ENCODE measurements at regions not wholly inside any gene's neighbourhood (a gene's known extent, or its start where the extent isn't known, plus 50 kb on each side); places are given as distances from the start of the nearest gene placed in this dataset.

DNA sequence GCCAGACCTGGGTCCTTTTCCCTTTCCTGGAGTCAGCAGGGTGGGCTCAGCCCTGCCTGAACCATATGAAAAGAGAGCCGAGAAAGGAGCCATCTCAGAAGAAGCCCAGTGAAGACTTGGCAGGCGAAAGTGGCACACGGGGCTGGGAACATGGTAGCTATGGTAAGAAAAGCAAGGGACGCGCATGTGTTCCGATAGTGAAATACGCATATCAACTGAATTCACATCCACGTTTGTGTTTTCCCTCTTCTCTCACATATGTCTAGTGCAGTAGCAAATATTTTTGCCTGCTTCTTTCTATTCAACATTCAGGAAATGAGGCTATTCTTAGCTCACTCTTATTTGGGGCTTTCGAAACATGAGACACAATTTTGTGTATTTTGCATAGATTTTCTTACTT is 54.1 kb upstream of the PEG3 start:
- Mint-ChIP-seq H3K4me3 (no peak overlapping the region), H3K36me3 (ENCODE audit: low read depth) (no peaks in the 10 kb centered on the region), H3K27me3 (ENCODE audit: low read depth) (peaks cover 5% of the 10 kb centered on the region), H3K27ac (no peak overlapping the region), H3K4me1 (no peaks in the 10 kb centered on the region), H3K9me3 (peaks cover 44% of the 10 kb centered on the region)
- TF ChIP-seq CTCF (IDR thresholded peaks at IDR 0.05; ENCODE audit: unreplicated experiment in 3 of 3), result no peak

DNA sequence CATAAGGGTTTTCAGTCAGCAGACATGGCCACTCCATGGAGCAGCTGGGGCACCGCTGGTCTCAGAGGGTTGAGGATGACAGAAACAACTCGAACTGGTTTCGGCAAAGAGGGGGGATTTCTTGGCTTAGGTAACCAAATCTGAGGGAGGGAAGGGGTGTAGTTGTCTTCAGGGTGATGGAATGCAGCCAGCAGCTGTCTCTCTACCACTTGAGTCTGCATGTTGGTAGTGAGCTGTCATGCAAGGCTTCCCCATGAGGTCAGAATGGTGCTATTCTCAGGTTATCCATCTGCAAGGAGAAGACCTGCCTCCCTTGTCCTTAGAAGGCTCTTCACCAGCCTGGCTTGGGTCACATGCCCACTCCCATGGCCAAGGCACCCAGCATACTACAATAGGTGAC is 55.6 kb upstream of the PEG3 start:
- no peak overlapping the region for H3K27ac Mint-ChIP-seq
- no peaks in the 10 kb centered on the region for H3K27me3 Mint-ChIP-seq (ENCODE audit: low read depth)
- H3K9me3 Mint-ChIP-seq, result peaks cover 48% of the 10 kb centered on the region
- no peak for TF ChIP-seq CTCF (IDR thresholded peaks at IDR 0.05; ENCODE audit: unreplicated experiment in 3 of 3)
- H3K4me1 Mint-ChIP-seq, result no peaks in the 10 kb centered on the region
- H3K4me3 Mint-ChIP-seq, result no peak overlapping the region
- no peaks in the 10 kb centered on the region for H3K36me3 Mint-ChIP-seq (ENCODE audit: low read depth)

DNA sequence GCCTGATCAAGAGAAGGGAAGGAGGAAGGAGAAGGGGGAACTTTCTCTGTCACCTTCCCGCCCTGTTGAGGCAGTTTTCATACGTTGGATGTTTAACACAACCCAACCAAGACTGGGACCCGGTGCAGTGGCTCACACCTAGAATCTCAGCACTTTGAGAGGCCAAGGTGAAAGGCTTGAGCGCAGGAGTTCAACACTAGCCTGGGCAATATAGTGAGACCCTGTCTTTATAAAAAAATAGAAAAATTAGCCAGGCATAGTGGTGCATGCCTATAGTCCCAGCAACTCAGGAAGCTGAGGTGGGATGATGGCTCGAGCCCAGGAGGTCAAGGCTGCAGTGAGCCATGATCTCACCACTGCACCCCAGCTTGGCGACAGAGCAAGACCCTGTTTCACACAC is 59.4 kb upstream of the PEG3 start:
- TF ChIP-seq CTCF (IDR thresholded peaks at IDR 0.05; ENCODE audit: unreplicated experiment in 3 of 3), result no peak

DNA sequence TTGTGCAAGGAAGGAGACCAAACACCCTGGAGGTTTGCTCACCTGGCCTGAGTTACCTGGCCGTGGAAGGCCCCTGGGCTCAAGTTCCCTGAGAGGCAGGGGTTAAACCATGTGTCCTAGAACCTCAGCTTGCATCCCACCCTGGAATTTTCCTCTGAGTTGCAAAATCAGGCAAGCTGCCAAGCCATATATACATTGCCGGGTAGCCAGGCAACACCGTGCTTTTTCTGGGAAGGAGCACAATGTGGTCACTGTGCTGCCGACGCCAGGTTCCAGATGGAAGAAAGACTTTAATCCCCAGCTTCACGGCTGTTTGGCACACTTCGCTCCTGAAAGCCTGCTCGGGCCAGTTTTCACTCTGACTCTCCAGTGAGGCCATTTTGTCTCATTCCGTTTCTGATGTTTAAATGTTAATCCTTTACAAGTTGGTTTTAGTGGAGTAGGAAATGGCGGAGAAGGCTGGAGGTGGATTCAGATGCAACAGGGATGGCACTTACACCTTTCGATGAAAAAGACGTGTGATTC is 60.1 kb upstream of the PEG3 start:
- TF ChIP-seq CTCF (IDR thresholded peaks at IDR 0.05; ENCODE audit: unreplicated experiment in 3 of 3), result no peak
- Mint-ChIP-seq H3K36me3 (ENCODE audit: low read depth) (no peaks in the 10 kb centered on the region), H3K9me3 (peaks cover 56% of the 10 kb centered on the region), H3K27ac (no peak overlapping the region), H3K4me1 (no peaks in the 10 kb centered on the region), H3K27me3 (ENCODE audit: low read depth) (no peaks in the 10 kb centered on the region), H3K4me3 (no peak overlapping the region)

More for the DNA sequence above, 59.4 kb upstream of the PEG3 start:
- H3K27ac Mint-ChIP-seq, result no peak overlapping the region
- H3K4me3 Mint-ChIP-seq, result no peak overlapping the region
- H3K9me3 Mint-ChIP-seq, result peaks cover 55% of the 10 kb centered on the region
- no peaks in the 10 kb centered on the region for H3K4me1 Mint-ChIP-seq
- H3K36me3 Mint-ChIP-seq (ENCODE audit: low read depth), result no peaks in the 10 kb centered on the region
- no peaks in the 10 kb centered on the region for H3K27me3 Mint-ChIP-seq (ENCODE audit: low read depth)

DNA sequence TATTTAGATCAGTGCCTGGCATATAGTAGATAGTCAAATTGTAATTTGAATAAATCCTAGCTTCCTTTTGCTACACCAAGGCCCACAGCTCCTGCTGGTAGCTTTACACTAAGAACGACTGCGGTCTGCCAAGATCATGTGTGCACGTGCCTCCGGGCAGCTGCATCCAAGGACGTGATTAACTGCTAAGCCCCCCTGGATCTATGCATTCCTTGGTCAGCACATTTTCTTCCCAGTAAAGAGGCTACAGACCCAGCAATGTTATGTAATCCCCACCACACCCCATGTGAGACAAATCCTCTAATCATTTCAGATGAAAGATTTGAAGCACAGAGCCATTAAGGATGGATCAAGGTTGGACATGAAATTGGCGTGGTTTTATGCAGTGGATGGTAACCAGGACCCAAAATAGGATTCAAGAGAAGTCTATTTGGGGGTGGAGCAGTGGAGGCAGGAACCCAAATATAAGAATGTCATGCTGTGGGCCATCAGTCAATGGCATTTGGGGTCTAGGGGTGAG is 65.2 kb upstream of the PEG3 start:
- H3K4me3 Mint-ChIP-seq, result no peak overlapping the region
- no peaks in the 10 kb centered on the region for H3K36me3 Mint-ChIP-seq (ENCODE audit: low read depth)
- H3K9me3 Mint-ChIP-seq, result peaks cover 64% of the 10 kb centered on the region

More for the DNA sequence above, 65.2 kb upstream of the PEG3 start:
- H3K27me3 Mint-ChIP-seq (ENCODE audit: low read depth), result no peaks in the 10 kb centered on the region
- H3K27ac Mint-ChIP-seq, result no peak overlapping the region
- no peak for TF ChIP-seq CTCF (IDR thresholded peaks at IDR 0.05; ENCODE audit: unreplicated experiment in 3 of 3)
- H3K4me1 Mint-ChIP-seq, result no peaks in the 10 kb centered on the region
